ENCODE measurements at regions not wholly inside any gene's neighbourhood (a gene's known extent, or its start where the extent isn't known, plus 50 kb on each side); places are given as distances from the start of the nearest gene placed in this dataset.

DNA sequence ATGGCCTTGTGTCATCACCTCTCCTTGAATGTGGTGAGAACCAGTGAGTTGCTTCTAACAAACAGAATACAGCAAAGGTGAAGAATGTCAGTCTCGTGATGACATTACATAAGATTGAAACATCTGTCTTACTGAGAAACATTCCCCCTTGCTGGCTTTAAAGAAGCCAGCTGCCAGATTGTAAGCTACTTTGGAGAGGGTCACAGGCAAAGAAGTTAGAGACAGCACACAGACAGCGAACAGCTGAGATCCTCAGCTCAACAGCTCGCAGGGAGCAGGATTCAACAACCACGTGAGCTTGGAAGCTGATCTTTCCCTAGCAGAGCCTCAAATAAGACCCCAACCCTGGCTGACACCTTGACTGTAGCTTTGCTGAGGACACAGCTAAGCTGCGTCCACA is 367.9 kb downstream of the LIG4 start:
- Histone ChIP-seq H2BK120ac (ENCODE audit: low read depth, low read length, poor library complexity, severe bottlenecking) (no peak overlapping the region), H2BK5ac (ENCODE audit: insufficient read length, low read length) (no peak overlapping the region), H3K4ac (ENCODE audit: low read depth, low read length) (no peak overlapping the region), H3K79me2 (ENCODE audit: insufficient read depth, low read length) (no peaks in the 10 kb centered on the region), H3K9ac (ENCODE audit: extremely low read depth, insufficient read length, low read length) (no peak overlapping the region), H3K4me2 (ENCODE audit: insufficient read depth, insufficient read length, low read length) (no peak overlapping the region), H3K14ac (ENCODE audit: insufficient read depth, low read length) (no peak overlapping the region), H4K20me1 (ENCODE audit: control insufficient read depth, insufficient read depth, insufficient read length) (no peaks in the 10 kb centered on the region), H4K8ac (replicated peaks; ENCODE audit: insufficient read length, low read depth, low read length) (no peak overlapping the region), H2BK20ac (ENCODE audit: low read depth, low read length, poor library complexity, severe bottlenecking) (no peak overlapping the region), H3K9me3 (ENCODE audit: control insufficient read depth, low read depth, low read length) (no peaks in the 10 kb centered on the region), H3K4me1 (ENCODE audit: insufficient read depth, low read length) (peaks cover 4% of the 10 kb centered on the region; the same call in 1 of the 2 replicates), H4K91ac (ENCODE audit: insufficient read length, low read depth, low read length) (no peak overlapping the region), H3K23me2 (ENCODE audit: insufficient read length, low read depth, low read length, poor library complexity, severe bottlenecking) (no peaks in the 10 kb centered on the region), H3T11ph (ENCODE audit: low read length) (no peak overlapping the region), H3K18ac (ENCODE audit: insufficient read length, low read depth, low read length) (no peak overlapping the region), H3K56ac (ENCODE audit: insufficient read length, low read depth, low read length) (no peak overlapping the region), H3K27me3 (ENCODE audit: insufficient read depth, low read length) (no peaks in the 10 kb centered on the region), H2BK12ac (ENCODE audit: insufficient read length, low read depth, low read length) (no peak overlapping the region), H2AK5ac (ENCODE audit: insufficient read length, low read length) (no peak overlapping the region), H3K79me1 (ENCODE audit: insufficient read depth, low read depth, low read length, poor library complexity, severe bottlenecking) (no peaks in the 10 kb centered on the region), H3K23ac (ENCODE audit: insufficient read length, low read depth, low read length) (no peak overlapping the region), H2BK15ac (ENCODE audit: low read depth, low read length) (no peak overlapping the region), H2AFZ (ENCODE audit: low read length) (no peak overlapping the region), H3K27ac (ENCODE audit: insufficient read length, low read depth, low read length) (no peak overlapping the region), H4K5ac (ENCODE audit: insufficient read length, low read depth, low read length) (no peak overlapping the region)
- WGBS (ENCODE audit: extremely low coverage, insufficient read length, low lambda C conversion rate), result no CpG with 5 or more reads among the region's 5 CpGs
- no peak overlapping the region for H3K4me3 Mint-ChIP-seq
- no peaks in the 10 kb centered on the region for H3K27me3 Mint-ChIP-seq (ENCODE audit: low read depth)
- no peaks in the 10 kb centered on the region for H3K9me3 Mint-ChIP-seq
- DNase-seq, result peak; percentile 33
- peaks cover 16 to 25% of the 10 kb centered on the region in 2 experiments for H3K4me1 Mint-ChIP-seq
- peak overlapping the region in 1 of 3 experiments; percentile 34; a peak in 1 of 7 replicates for H3K27ac Mint-ChIP-seq
- TF ChIP-seq, protein P1, sequence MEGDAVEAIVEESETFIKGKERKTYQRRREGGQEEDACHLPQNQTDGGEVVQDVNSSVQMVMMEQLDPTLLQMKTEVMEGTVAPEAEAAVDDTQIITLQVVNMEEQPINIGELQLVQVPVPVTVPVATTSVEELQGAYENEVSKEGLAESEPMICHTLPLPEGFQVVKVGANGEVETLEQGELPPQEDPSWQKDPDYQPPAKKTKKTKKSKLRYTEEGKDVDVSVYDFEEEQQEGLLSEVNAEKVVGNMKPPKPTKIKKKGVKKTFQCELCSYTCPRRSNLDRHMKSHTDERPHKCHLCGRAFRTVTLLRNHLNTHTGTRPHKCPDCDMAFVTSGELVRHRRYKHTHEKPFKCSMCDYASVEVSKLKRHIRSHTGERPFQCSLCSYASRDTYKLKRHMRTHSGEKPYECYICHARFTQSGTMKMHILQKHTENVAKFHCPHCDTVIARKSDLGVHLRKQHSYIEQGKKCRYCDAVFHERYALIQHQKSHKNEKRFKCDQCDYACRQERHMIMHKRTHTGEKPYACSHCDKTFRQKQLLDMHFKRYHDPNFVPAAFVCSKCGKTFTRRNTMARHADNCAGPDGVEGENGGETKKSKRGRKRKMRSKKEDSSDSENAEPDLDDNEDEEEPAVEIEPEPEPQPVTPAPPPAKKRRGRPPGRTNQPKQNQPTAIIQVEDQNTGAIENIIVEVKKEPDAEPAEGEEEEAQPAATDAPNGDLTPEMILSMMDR (conservative IDR thresholded peaks at IDR 0.05), result no peak
- no peaks in the 10 kb centered on the region for H3K36me3 Mint-ChIP-seq (ENCODE audit: insufficient read depth in 1 of 3, low read depth in 3 of 3)

Measured in H9 (cell line).